ENCODE measurements at regions not wholly inside any gene's neighbourhood (a gene's known extent, or its start where the extent isn't known, plus 50 kb on each side); places are given as distances from the start of the nearest gene placed in this dataset.

DNA sequence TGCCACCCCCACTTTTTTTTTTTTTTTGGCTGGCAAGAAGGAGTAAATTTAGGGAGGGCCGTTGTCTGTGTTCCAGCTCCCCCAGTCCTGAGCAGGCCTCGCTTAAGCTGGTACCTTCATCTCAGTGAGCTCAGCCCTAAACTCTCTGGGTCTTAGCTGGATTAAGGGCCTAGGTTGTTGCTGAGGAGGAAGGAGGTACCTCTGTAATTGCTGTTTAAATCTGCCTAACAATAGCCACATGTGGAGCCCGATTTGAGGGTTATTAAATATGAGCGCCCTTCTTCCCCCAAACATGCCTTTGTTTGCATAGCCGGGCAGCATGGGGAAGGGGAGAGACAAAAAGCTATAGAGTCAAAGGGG, 179.0 kb upstream of the PITX1 start:
- no peak for TF ChIP-seq EZH2 (optimal IDR thresholded peaks at IDR 0.05; ENCODE audit: low read depth, low read length)
- TF ChIP-seq CTCF (IDR thresholded peaks at IDR 0.05; ENCODE audit: low read length): no peak
